Activated T-cell treated with anti-CD3 and anti-CD28 coated beads, Interleukin-2, amount 50 U/mL, for 72 hours (primary cell): ENCODE measurements at regions not wholly inside any gene's neighbourhood (a gene's known extent, or its start where the extent isn't known, plus 50 kb on each side); places are given as distances from the start of the nearest gene placed in this dataset.

Experiments used
- ATAC-seq, 2 donors: fragments of 150-1000 bp; cut with Tn5 transposase; replicated peaks in 1 of 2; 2 replicates each; pipeline ENCODE4 v1.10.0; 2021; ENCODE audit warnings: moderate library complexity in 2 of 2, mild to moderate bottlenecking in 1 of 2
- DNase-seq, 2 donors: peaks; one replicate each; pipeline ENCODE4 v3.0.0; 2021 to 2022; ENCODE audit warnings: mixed read lengths in 1 of 2
- H3K27ac Mint-ChIP-seq: one replicate; pipeline ENCODE4 v1.8.0; 2022; ENCODE audit warnings: mild to moderate bottlenecking, moderate library complexity, mixed read lengths
- H3K27me3 Mint-ChIP-seq: one replicate; pipeline ENCODE4 v1.8.0; 2022; ENCODE audit warnings: low read depth, mixed read lengths
- H3K36me3 Mint-ChIP-seq, 2 donors: one replicate each; pipeline ENCODE4 v1.8.0; 2022; ENCODE audit warnings: mixed read lengths in 2 of 2, mild to moderate bottlenecking in 1 of 2; ENCODE audit not compliant: insufficient read depth in 2 of 2
- H3K4me1 Mint-ChIP-seq: one replicate; pipeline ENCODE4 v1.8.0; 2022; ENCODE audit warnings: low read depth, mixed read lengths
- H3K4me3 Mint-ChIP-seq, 2 donors: one replicate each; pipeline ENCODE4 v1.8.0; 2022; ENCODE audit warnings: mild to moderate bottlenecking in 2 of 2, mixed read lengths in 2 of 2, moderate library complexity in 2 of 2
- H3K9me3 Mint-ChIP-seq, 2 donors: one replicate each; pipeline ENCODE4 v1.8.0; 2022; ENCODE audit warnings: mixed read lengths in 2 of 2

DNA sequence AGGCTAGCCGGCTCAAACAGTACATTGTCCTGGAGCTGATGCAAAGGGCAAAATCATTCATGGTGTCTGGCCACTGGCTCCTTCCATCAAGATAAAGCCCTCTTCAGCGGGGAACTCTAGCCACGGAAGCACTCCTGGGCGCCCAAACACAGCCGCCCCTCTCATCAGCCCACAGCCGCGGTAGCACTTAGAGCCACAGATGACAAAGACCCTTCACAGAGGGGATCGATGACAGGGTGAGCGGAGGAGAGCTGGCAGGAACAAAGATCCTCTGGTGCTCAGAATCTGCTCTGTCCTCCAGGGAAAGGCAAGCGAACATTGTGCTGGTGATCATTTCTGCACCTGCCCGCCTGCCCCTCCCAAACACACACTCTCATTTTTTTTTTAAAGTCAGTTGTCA is 222.2 kb upstream of the NRP1 start:
- no peaks in the 10 kb centered on the region for H3K36me3 Mint-ChIP-seq
- no peaks in the 10 kb centered on the region for H3K9me3 Mint-ChIP-seq
- no peak for ATAC-seq
- no peak for DNase-seq
- no peak overlapping the region for H3K4me3 Mint-ChIP-seq
- no peak overlapping the region for H3K27ac Mint-ChIP-seq
- H3K4me1 Mint-ChIP-seq, result peaks cover 5% of the 10 kb centered on the region
- H3K27me3 Mint-ChIP-seq, result peaks cover 42% of the 10 kb centered on the region

DNA sequence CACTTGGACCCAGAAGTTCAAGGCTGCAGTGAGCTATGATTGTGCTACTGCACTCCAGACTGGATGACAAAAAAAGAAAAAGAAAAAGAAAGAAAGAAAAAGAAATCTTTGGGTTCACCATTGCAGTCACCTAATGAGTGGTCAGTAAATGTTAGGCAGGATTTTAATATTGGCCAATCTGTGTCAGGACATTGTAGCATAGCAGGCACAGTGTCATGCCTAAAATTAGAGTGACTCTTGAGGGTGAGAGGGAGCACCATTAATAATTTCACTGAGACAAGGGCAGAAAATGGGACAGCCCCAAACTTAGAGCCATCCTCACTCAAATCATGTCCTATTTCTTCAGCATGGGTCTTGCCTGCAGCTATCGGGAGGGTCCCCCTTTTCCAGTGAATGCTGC is 221.6 kb upstream of the NRP1 start:
- Mint-ChIP-seq H3K36me3 (no peaks in the 10 kb centered on the region), H3K4me3 (no peak overlapping the region), H3K27me3 (peaks cover 37% of the 10 kb centered on the region), H3K27ac (no peak overlapping the region), H3K4me1 (peaks cover 5% of the 10 kb centered on the region), H3K9me3 (no peaks in the 10 kb centered on the region)
- no peak for DNase-seq
- ATAC-seq, result no peak

DNA sequence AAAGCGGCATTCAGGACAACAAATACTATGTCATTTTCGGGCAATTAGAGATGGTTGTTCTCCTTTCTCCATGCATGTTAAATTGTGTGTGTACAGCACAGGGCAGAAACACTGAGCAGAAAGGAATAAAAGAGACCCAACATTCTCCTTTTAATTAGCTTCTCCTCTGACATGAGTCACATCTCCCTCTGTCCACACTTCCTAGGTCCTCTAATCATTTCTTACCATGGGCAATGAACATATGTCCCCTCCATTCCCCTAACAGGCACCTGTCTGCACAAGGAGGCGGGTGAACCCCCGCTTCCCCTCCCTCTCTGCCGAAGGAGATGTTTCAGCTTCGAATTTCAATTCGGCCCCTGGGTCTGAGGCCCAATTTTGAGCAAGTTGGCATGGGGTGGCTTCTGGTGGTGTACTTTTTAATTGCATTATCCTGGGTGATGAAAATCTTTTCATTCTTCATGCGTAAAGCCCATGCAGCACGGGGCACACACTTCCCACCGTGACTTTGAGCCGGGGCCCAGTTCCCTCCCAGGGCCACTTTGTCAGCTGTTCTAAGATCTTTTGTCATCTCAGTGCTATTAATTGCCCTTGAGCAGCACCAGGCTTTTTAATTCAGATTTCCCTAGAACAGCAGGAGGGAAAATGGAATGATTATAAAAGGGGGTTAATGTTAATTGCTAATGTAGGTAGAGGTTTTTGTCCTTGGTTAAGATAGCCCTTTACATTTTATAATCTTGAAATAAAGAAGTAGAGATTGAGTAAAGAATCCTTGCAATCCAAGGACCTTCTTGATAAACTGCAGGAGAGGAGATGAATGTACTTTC is 219.5 kb upstream of the NRP1 start:
- peaks cover 52% of the 10 kb centered on the region for H3K27me3 Mint-ChIP-seq
- H3K36me3 Mint-ChIP-seq, result no peaks in the 10 kb centered on the region
- H3K9me3 Mint-ChIP-seq, result peaks cover 0 to 2% of the 10 kb centered on the region in 2 donors
- H3K4me1 Mint-ChIP-seq, result peaks cover 5% of the 10 kb centered on the region
- ATAC-seq, result no peak
- no peak for DNase-seq
- no peak overlapping the region for H3K27ac Mint-ChIP-seq
- H3K4me3 Mint-ChIP-seq, result no peak overlapping the region

DNA sequence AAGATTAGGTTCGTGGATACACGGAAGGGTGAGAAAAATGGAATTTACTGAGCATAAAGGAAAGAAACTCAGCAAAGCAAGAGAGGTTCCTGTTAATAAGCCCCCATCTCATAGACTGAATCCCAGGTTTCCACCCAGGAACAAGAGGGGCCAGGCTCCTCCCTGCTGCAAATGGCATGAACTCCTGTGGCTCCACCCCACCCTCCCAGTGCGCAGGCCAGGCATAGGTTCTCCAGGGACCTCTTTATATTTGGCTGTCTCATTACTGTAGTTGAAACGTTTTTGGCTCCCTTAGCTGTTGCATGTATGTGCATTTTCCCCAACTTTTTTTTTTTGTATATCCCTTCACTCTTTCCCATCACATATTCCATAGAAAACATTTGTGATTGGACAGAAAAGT is 217.8 kb upstream of the NRP1 start:
- peaks cover 43% of the 10 kb centered on the region for H3K27me3 Mint-ChIP-seq
- no peak overlapping the region for H3K27ac Mint-ChIP-seq
- ATAC-seq, result no peak

DNA sequence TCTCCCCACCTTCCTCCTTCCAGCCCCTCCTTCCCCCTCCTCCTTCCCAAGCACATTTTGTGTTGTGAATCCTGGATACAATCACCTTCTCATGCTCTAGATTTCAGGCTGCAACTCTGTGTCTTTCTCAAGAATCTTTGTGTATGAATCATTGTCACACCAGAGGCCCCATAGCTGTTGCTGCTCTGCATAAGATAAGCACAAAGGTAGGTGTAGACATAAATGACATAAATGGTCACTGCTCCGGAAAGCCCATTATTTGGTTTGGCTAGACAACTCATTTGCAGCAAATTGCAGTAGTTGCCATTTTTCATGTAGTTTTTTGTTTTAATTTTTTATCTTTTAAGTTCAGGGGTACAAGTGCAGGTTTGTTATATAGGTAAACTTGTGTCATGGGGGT is 216.3 kb upstream of the NRP1 start:
- DNase-seq (no peak), ATAC-seq (no peak)
- Mint-ChIP-seq H3K27ac (no peak overlapping the region), H3K4me1 (no peaks in the 10 kb centered on the region), H3K9me3 (peaks cover 0 to 2% of the 10 kb centered on the region in 2 donors), H3K4me3 (no peak overlapping the region), H3K27me3 (peaks cover 38% of the 10 kb centered on the region), H3K36me3 (no peaks in the 10 kb centered on the region)

More for the DNA sequence above, 217.8 kb upstream of the NRP1 start:
- no peaks in the 10 kb centered on the region for H3K36me3 Mint-ChIP-seq
- peaks cover 0 to 2% of the 10 kb centered on the region in 2 donors for H3K9me3 Mint-ChIP-seq
- no peak overlapping the region for H3K4me3 Mint-ChIP-seq
- DNase-seq, result no peak
- no peaks in the 10 kb centered on the region for H3K4me1 Mint-ChIP-seq

DNA sequence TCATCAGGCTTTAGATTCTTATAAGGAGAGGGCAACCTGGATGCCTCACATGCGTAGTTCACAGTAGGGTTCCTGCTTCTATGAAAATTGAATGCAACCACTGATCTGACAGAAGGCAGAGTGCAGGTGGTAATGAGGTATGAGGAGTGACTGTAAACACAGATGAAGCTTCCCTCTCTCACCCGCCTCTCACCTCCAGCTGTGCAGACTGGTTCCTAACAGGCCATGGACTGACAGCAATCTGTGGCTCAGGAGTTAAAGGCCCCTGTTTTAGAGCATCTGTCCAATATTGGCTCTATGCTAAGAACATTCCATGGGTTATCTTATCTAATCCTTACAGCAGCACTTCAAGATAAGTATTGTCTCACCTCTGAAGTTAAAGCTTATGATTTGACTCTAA is 213.5 kb upstream of the NRP1 start:
- H3K9me3 Mint-ChIP-seq, result peaks cover 3 to 7% of the 10 kb centered on the region in 2 donors
- DNase-seq (no peak), ATAC-seq (no peak)
- no peaks in the 10 kb centered on the region for H3K4me1 Mint-ChIP-seq
- peaks cover 29% of the 10 kb centered on the region for H3K27me3 Mint-ChIP-seq
- H3K4me3 Mint-ChIP-seq, result no peak overlapping the region
- H3K27ac Mint-ChIP-seq, result no peak overlapping the region
- H3K36me3 Mint-ChIP-seq, result peaks cover 0 to 5% of the 10 kb centered on the region in 2 donors

DNA sequence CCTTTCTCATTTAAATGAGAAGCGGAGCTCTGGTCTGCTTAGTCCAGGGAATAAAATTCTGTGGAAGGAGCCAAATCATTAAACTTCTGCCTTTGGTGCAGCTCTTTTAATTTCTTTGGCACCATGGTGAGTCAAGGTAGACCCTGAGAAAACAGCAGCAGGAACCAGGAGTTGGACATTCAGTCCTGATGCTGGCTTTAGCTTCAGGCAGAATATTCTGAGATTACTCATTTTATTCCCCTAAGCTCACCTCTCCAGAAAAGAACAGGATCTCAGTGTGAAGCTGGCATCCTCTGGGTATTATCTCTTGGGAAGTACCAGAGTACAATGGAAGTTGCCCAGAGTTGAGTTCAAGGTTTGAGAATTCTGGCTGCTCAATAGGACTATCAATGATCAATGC is 211.6 kb upstream of the NRP1 start:
- ATAC-seq (no peak), DNase-seq (no peak)
- Mint-ChIP-seq H3K27ac (no peak overlapping the region), H3K4me1 (no peaks in the 10 kb centered on the region), H3K27me3 (peaks cover 38% of the 10 kb centered on the region), H3K9me3 (peaks cover 4 to 7% of the 10 kb centered on the region in 2 donors), H3K36me3 (peaks cover 0 to 5% of the 10 kb centered on the region in 2 donors), H3K4me3 (no peak overlapping the region)

DNA sequence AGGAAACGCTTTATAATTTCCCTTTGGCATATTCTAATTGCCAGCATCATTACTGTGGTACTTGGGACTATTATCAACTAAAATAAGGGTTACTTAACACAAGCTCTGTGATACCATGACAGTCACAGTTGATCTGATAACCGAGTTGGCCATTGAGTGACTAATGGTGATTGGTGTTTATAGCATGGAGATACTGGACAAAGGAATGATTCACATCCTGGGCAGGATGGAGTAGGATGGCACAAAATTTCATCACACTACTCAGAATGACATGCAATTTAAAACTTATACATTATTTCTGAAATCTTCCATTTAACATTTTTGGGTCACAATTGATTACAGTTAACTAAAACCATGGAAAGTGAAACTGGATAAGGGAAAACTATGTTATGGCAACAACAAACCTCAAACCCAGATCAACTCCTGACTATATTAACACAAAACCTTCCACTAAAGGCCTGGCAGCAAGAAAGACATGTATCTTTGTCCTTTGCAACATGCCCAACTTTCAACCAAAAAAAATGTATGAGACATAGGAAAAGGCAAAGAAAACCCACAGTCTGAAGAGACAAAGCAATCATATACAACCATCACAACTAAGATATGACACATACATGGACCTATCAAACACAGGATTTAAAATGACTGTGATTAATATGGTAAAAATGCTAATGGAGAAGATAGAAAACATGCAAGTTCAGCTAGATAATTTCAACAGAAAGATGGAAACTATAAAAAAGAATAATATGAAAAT is 208.5 kb upstream of the NRP1 start:
- DNase-seq (no peak), ATAC-seq (no peak)
- Mint-ChIP-seq H3K27me3 (peaks cover 19% of the 10 kb centered on the region), H3K36me3 (peaks cover 0 to 5% of the 10 kb centered on the region in 2 donors), H3K9me3 (peaks cover 4 to 5% of the 10 kb centered on the region in 2 donors), H3K4me3 (no peak overlapping the region), H3K27ac (no peak overlapping the region), H3K4me1 (no peaks in the 10 kb centered on the region)

DNA sequence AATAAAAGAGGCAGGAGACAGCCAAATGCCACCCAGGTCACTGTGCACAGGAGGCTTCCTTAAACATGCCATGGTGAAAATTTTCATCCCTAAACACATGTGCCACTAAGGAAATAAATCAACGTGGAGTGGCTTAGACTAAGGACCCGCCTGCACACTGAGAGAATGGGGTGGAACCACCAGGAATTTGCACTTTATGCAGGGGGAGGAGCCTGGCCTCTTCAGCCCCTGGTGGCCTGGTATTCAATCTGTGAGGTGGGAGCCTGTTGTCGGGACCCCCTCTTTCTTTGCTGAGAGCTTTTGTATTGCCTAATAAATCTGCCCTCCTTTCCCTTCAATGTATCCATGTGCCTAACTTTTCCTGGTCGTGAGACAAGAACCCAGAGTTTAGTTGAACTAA is 204.6 kb upstream of the NRP1 start:
- no peak for ATAC-seq

DNA sequence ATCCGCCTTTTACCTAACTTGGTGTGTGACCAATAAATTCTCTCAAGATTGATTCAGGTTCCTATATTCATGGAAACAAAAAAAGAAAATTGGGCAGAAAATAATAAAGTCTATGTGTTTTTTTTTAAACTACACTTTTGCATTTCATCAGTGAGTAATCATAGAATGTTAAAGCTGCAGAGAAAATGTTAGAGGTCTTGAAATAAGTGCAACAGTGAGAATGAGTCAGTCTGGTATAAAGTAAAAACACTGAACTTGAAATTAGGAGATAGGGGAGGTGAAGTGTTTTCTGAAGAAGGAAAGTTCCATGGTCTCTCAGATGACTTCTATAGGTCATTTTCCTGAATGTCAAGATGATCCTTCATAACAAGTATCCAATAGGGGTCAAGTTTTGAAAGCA is 202.6 kb upstream of the NRP1 start:
- ATAC-seq (no peak), DNase-seq (no peak)
- Mint-ChIP-seq H3K4me3 (no peak overlapping the region), H3K4me1 (no peaks in the 10 kb centered on the region), H3K9me3 (no peaks in the 10 kb centered on the region), H3K36me3 (no peaks in the 10 kb centered on the region), H3K27ac (no peak overlapping the region), H3K27me3 (peaks cover 40% of the 10 kb centered on the region)

More for the DNA sequence above, 204.6 kb upstream of the NRP1 start:
- no peak overlapping the region for H3K27ac Mint-ChIP-seq
- H3K27me3 Mint-ChIP-seq, result peaks cover 41% of the 10 kb centered on the region
- peaks cover 4 to 5% of the 10 kb centered on the region in 2 donors for H3K9me3 Mint-ChIP-seq
- H3K36me3 Mint-ChIP-seq, result peaks cover 0 to 5% of the 10 kb centered on the region in 2 donors
- H3K4me1 Mint-ChIP-seq, result no peaks in the 10 kb centered on the region
- H3K4me3 Mint-ChIP-seq, result no peak overlapping the region
- no peak for DNase-seq

DNA sequence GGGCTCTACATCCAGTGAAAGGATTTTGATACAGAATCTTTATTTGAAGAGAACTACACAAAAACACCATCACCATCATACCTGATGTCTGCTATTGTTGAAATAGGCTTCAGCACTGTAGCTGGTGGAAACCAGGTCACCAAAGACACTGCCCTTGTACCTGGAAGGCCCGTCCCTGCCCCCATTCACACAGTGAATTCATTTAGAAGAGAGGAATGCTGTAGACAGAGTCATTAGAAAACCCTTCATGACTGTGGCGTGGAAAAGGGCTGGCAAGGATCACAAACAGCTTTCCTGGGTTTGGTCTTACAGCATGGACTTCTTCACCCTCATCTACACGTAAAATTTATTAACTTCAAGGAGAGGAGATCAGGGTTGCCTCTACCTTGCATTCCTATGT is 202.0 kb upstream of the NRP1 start:
- ATAC-seq (no peak), DNase-seq (no peak)
- no peak overlapping the region for H3K4me3 Mint-ChIP-seq
- H3K36me3 Mint-ChIP-seq, result no peaks in the 10 kb centered on the region
- no peak overlapping the region for H3K27ac Mint-ChIP-seq
- H3K4me1 Mint-ChIP-seq, result no peaks in the 10 kb centered on the region
- no peaks in the 10 kb centered on the region for H3K9me3 Mint-ChIP-seq
- H3K27me3 Mint-ChIP-seq, result peaks cover 40% of the 10 kb centered on the region

DNA sequence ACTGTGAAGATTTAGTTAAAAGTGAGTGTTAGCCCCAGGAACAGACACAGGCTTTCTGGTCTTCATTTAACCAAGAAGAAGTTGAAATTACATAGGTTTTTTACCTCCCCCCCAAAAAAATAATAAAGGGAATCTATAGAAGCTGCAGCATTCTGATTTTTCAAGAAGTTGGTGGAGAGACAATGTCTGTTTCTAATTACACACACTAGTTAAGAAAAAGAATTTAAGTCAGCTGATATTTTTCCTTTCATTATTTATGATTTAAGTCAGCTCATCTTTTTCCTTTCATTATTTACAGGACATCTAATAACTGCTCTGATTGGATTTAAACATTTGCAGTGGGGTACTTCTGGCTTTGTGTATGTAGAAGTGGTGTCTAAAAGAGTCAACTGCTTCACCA is 201.4 kb upstream of the NRP1 start:
- Mint-ChIP-seq H3K4me1 (no peaks in the 10 kb centered on the region), H3K9me3 (no peaks in the 10 kb centered on the region), H3K36me3 (no peaks in the 10 kb centered on the region), H3K27ac (no peak overlapping the region), H3K27me3 (peaks cover 41% of the 10 kb centered on the region), H3K4me3 (no peak overlapping the region)
- no peak for ATAC-seq
- DNase-seq, result no peak

DNA sequence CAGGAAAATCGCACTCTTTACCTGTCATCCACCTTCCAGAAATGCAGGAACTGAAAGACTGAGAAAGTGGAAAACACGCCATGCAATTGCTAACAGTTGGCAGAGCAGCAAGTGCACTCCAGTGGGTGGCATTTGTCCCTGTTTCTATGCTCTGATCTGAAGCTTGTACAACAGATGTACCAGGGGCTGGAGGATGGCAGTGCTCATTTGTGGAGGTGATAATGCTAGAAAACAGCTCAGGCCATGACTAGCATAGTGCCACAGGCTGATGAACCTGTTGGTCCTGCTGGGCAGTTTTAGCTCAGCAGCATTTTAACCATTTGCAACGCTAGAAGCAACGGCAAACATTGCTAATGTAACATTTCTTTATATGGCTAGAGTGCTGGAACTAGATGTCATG is 199.9 kb upstream of the NRP1 start:
- no peaks in the 10 kb centered on the region for H3K36me3 Mint-ChIP-seq
- H3K9me3 Mint-ChIP-seq, result no peaks in the 10 kb centered on the region
- H3K27me3 Mint-ChIP-seq, result peaks cover 41% of the 10 kb centered on the region
- no peak overlapping the region for H3K4me3 Mint-ChIP-seq
- no peaks in the 10 kb centered on the region for H3K4me1 Mint-ChIP-seq
- H3K27ac Mint-ChIP-seq, result no peak overlapping the region
- DNase-seq, result no peak
- no peak for ATAC-seq
